ENCODE measurements at regions not wholly inside any gene's neighbourhood (a gene's known extent, or its start where the extent isn't known, plus 50 kb on each side); places are given as distances from the start of the nearest gene placed in this dataset.

GRCh38 chrX:25198253-25198652, 182.5 kb upstream of the ARX start:
- TF ChIP-seq KLF8 (tag by site-specific recombination; IDR thresholded peaks at IDR 0.05) (no peak), ZNF677 (tag by site-specific recombination; IDR thresholded peaks at IDR 0.05) (no peak), ZNF37A (tag by site-specific recombination; IDR thresholded peaks at IDR 0.05) (no peak), ZNF169 (tag by site-specific recombination; IDR thresholded peaks at IDR 0.05) (no peak), ZNF837 (tag by site-specific recombination; IDR thresholded peaks at IDR 0.05) (no peak), SP7 (tag by site-specific recombination; IDR thresholded peaks at IDR 0.05) (no peak), ZNF10 (tag by site-specific recombination; IDR thresholded peaks at IDR 0.05) (no peak), GLI4 (tag by site-specific recombination; IDR thresholded peaks at IDR 0.05) (no peak), BCL6B (tag by site-specific recombination; IDR thresholded peaks at IDR 0.05) (no peak)
- ChIA-PET CTCF (no interaction called here), POLR2A (no interaction called here)
- Histone ChIP-seq H3K4me3 (ENCODE audit: low read depth, low read length) (no peak overlapping the region), H3K27ac (ENCODE audit: extremely low read depth, low read depth, low read length) (no peak overlapping the region), H3K36me3 (ENCODE audit: control insufficient read depth in 2 of 2, insufficient read depth in 1 of 2, low read length in 2 of 2) (no peaks in the 10 kb centered on the region), H3K9me3 (ENCODE audit: control insufficient read depth, insufficient read depth, low read depth, low read length) (no peaks in the 10 kb centered on the region; the same call in 1 of the 2 replicates), H3K4me1 (ENCODE audit: control insufficient read depth, insufficient read depth, low read length) (no peaks in the 10 kb centered on the region)

GRCh38 chrX:25196221-25196620, 180.5 kb upstream of the ARX start:
- Histone ChIP-seq H3K36me3 (ENCODE audit: control insufficient read depth in 2 of 2, insufficient read depth in 1 of 2, low read length in 2 of 2) (no peaks in the 10 kb centered on the region), H3K4me3 (ENCODE audit: low read depth, low read length) (no peak overlapping the region), H3K27ac (ENCODE audit: extremely low read depth, low read depth, low read length) (no peak overlapping the region), H3K9me3 (ENCODE audit: control insufficient read depth, insufficient read depth, low read depth, low read length) (no peaks in the 10 kb centered on the region; the same call in 1 of the 2 replicates), H3K4me1 (ENCODE audit: control insufficient read depth, insufficient read depth, low read length) (no peaks in the 10 kb centered on the region)
- no peak for TF ChIP-seq ZNF274 (IDR thresholded peaks at IDR 0.05; ENCODE audit: low read length)
- TF ChIP-seq ZNF274 (tag by site-specific recombination; IDR thresholded peaks at IDR 0.05; ENCODE audit: borderline replicate concordance) = no peak
- no peak for TF ChIP-seq ZNF624 (tag by site-specific recombination; IDR thresholded peaks at IDR 0.05)
- TF ChIP-seq KLF9 (tag by site-specific recombination; IDR thresholded peaks at IDR 0.05; ENCODE audit: low read depth) = no peak
- ChIA-PET POLR2A (no interaction called here), CTCF (no interaction called here)

GRCh38 chrX:25191403-25191802, 175.6 kb upstream of the ARX start:
- CTCF ChIA-PET = interaction anchor here (0.6 to 1.2 kb wide), 4 partner anchors 11 to 21 kb away, joined by 3 to 5 read pairs (median 3); no protein-coding TSS in a partner anchor

More at GRCh38 chrX:25191403-25191802, 175.6 kb upstream of the ARX start:
- Histone ChIP-seq H3K36me3 (ENCODE audit: control insufficient read depth in 2 of 2, insufficient read depth in 1 of 2, low read length in 2 of 2) (no peaks in the 10 kb centered on the region), H3K9me3 (ENCODE audit: control insufficient read depth, insufficient read depth, low read depth, low read length) (no peaks in the 10 kb centered on the region), H3K27ac (ENCODE audit: extremely low read depth, low read depth, low read length) (no peak overlapping the region), H3K4me3 (ENCODE audit: low read depth, low read length) (no peak overlapping the region), H3K4me1 (ENCODE audit: control insufficient read depth, insufficient read depth, low read length) (no peaks in the 10 kb centered on the region)
- POLR2A ChIA-PET = no interaction called here
- TF ChIP-seq ZBTB44 (tag by site-specific recombination; IDR thresholded peaks at IDR 0.05) = no peak
- no peak for TF ChIP-seq ZNF169 (tag by site-specific recombination; IDR thresholded peaks at IDR 0.05)
- TF ChIP-seq ZNF837 (tag by site-specific recombination; IDR thresholded peaks at IDR 0.05) = no peak
- no peak for TF ChIP-seq PRDM6 (tag by site-specific recombination; IDR thresholded peaks at IDR 0.05)
- TF ChIP-seq BCL11A (tag by site-specific recombination; IDR thresholded peaks at IDR 0.05; ENCODE audit: low read depth) = no peak
